ENCODE measurements at regions not wholly inside any gene's neighbourhood (a gene's known extent, or its start where the extent isn't known, plus 50 kb on each side); places are given as distances from the start of the nearest gene placed in this dataset.
"Not testable (repeated sequence)": the region's sequence is repeated elsewhere in the genome, so short reads cannot be mapped to it uniquely, and the experiment has no call there.

GRCh38 chr14:30244348-30244747 is 314.6 kb upstream of the G2E3 start:
- not testable (repeated sequence) for H3K4me1 ChIP-seq (ENCODE audit: insufficient read depth, low read length); H3K27me3 ChIP-seq (ENCODE audit: control insufficient read depth in 1 of 2, insufficient read depth in 2 of 2, low read length in 2 of 2); H3K27ac ChIP-seq (ENCODE audit: low read depth, low read length); H3K9me3 ChIP-seq (ENCODE audit: low read length); H3K9ac ChIP-seq (ENCODE audit: low read length); H3K36me3 ChIP-seq (ENCODE audit: insufficient read depth, low read length); H3K4me3 ChIP-seq (ENCODE audit: low read depth in 1 of 2, low read length in 2 of 2)

GRCh38 chr14:30251017-30251416 is 307.9 kb upstream of the G2E3 start:
- H3K9ac ChIP-seq (ENCODE audit: low read length) = no peak overlapping the region
- H3K36me3 ChIP-seq (ENCODE audit: insufficient read depth, low read length) = no peaks in the 10 kb centered on the region
- no peak overlapping the region for H3K4me3 ChIP-seq (ENCODE audit: low read depth in 1 of 2, low read length in 2 of 2)
- no peaks in the 10 kb centered on the region for H3K27me3 ChIP-seq (ENCODE audit: control insufficient read depth in 1 of 2, insufficient read depth in 2 of 2, low read length in 2 of 2)
- no peaks in the 10 kb centered on the region for H3K4me1 ChIP-seq (ENCODE audit: insufficient read depth, low read length)
- H3K27ac ChIP-seq (ENCODE audit: low read depth, low read length) = no peak overlapping the region
- H3K9me3 ChIP-seq (ENCODE audit: low read length) = no peaks in the 10 kb centered on the region

GRCh38 chr14:30251557-30252100 is 307.3 kb upstream of the G2E3 start:
- no peak overlapping the region for H3K9ac ChIP-seq (ENCODE audit: low read length)
- H3K36me3 ChIP-seq (ENCODE audit: insufficient read depth, low read length) = no peaks in the 10 kb centered on the region
- H3K4me3 ChIP-seq (ENCODE audit: low read depth in 1 of 2, low read length in 2 of 2) = no peak overlapping the region
- H3K27ac ChIP-seq (ENCODE audit: low read depth, low read length) = no peak overlapping the region
- no peaks in the 10 kb centered on the region for H3K27me3 ChIP-seq (ENCODE audit: control insufficient read depth in 1 of 2, insufficient read depth in 2 of 2, low read length in 2 of 2)
- no peaks in the 10 kb centered on the region for H3K9me3 ChIP-seq (ENCODE audit: low read length)
- no peaks in the 10 kb centered on the region for H3K4me1 ChIP-seq (ENCODE audit: insufficient read depth, low read length)

GRCh38 chr14:30252151-30252550 is 306.8 kb upstream of the G2E3 start:
- H3K27me3 ChIP-seq (ENCODE audit: control insufficient read depth in 1 of 2, insufficient read depth in 2 of 2, low read length in 2 of 2) = no peaks in the 10 kb centered on the region
- no peaks in the 10 kb centered on the region for H3K4me1 ChIP-seq (ENCODE audit: insufficient read depth, low read length)
- no peaks in the 10 kb centered on the region for H3K36me3 ChIP-seq (ENCODE audit: insufficient read depth, low read length)
- H3K9me3 ChIP-seq (ENCODE audit: low read length) = no peaks in the 10 kb centered on the region
- H3K4me3 ChIP-seq (ENCODE audit: low read depth in 1 of 2, low read length in 2 of 2) = no peak overlapping the region
- H3K27ac ChIP-seq (ENCODE audit: low read depth, low read length) = no peak overlapping the region
- no peak overlapping the region for H3K9ac ChIP-seq (ENCODE audit: low read length)

- no peaks in the 10 kb centered on the region for H3K9me3 ChIP-seq (ENCODE audit: low read length)
- no peaks in the 10 kb centered on the region for H3K36me3 ChIP-seq (ENCODE audit: insufficient read depth, low read length)
- H3K4me3 ChIP-seq (ENCODE audit: low read depth in 1 of 2, low read length in 2 of 2) = no peak overlapping the region
- no peak overlapping the region for H3K9ac ChIP-seq (ENCODE audit: low read length)
- no peak overlapping the region for H3K27ac ChIP-seq (ENCODE audit: low read depth, low read length)
- no peaks in the 10 kb centered on the region for H3K4me1 ChIP-seq (ENCODE audit: insufficient read depth, low read length)
- H3K27me3 ChIP-seq (ENCODE audit: control insufficient read depth in 1 of 2, insufficient read depth in 2 of 2, low read length in 2 of 2) = no peaks in the 10 kb centered on the region
Measured at GRCh38 chr14:30252783-30253674, 305.9 kb upstream of the G2E3 start.

- no peaks in the 10 kb centered on the region for H3K27me3 ChIP-seq (ENCODE audit: control insufficient read depth in 1 of 2, insufficient read depth in 2 of 2, low read length in 2 of 2)
- no peaks in the 10 kb centered on the region for H3K36me3 ChIP-seq (ENCODE audit: insufficient read depth, low read length)
- H3K27ac ChIP-seq (ENCODE audit: low read depth, low read length) = no peak overlapping the region
- no peak overlapping the region for H3K4me3 ChIP-seq (ENCODE audit: low read depth in 1 of 2, low read length in 2 of 2)
- no peaks in the 10 kb centered on the region for H3K9me3 ChIP-seq (ENCODE audit: low read length)
- no peaks in the 10 kb centered on the region for H3K4me1 ChIP-seq (ENCODE audit: insufficient read depth, low read length)
- H3K9ac ChIP-seq (ENCODE audit: low read length) = no peak overlapping the region
Measured at GRCh38 chr14:30256627-30257026, 302.3 kb upstream of the G2E3 start.

GRCh38 chr14:30257946-30258661 is 300.9 kb upstream of the G2E3 start:
- Histone ChIP-seq H3K36me3 (ENCODE audit: insufficient read depth, low read length) (no peaks in the 10 kb centered on the region), H3K27me3 (ENCODE audit: control insufficient read depth in 1 of 2, insufficient read depth in 2 of 2, low read length in 2 of 2) (no peaks in the 10 kb centered on the region), H3K9ac (ENCODE audit: low read length) (no peak overlapping the region), H3K4me1 (ENCODE audit: insufficient read depth, low read length) (no peaks in the 10 kb centered on the region), H3K9me3 (ENCODE audit: low read length) (no peaks in the 10 kb centered on the region), H3K4me3 (ENCODE audit: low read depth in 1 of 2, low read length in 2 of 2) (no peak overlapping the region), H3K27ac (ENCODE audit: low read depth, low read length) (no peak overlapping the region)

- Histone ChIP-seq H3K27ac (ENCODE audit: low read depth, low read length) (no peak overlapping the region), H3K27me3 (ENCODE audit: control insufficient read depth in 1 of 2, insufficient read depth in 2 of 2, low read length in 2 of 2) (no peaks in the 10 kb centered on the region), H3K9ac (ENCODE audit: low read length) (no peak overlapping the region), H3K36me3 (ENCODE audit: insufficient read depth, low read length) (no peaks in the 10 kb centered on the region), H3K9me3 (ENCODE audit: low read length) (no peaks in the 10 kb centered on the region), H3K4me1 (ENCODE audit: insufficient read depth, low read length) (no peaks in the 10 kb centered on the region), H3K4me3 (ENCODE audit: low read depth in 1 of 2, low read length in 2 of 2) (no peak overlapping the region)
Measured at GRCh38 chr14:30260833-30261607, 297.9 kb upstream of the G2E3 start.

GRCh38 chr14:30264161-30264560 is 294.8 kb upstream of the G2E3 start:
- Histone ChIP-seq H3K27ac (ENCODE audit: low read depth, low read length) (no peak overlapping the region), H3K36me3 (ENCODE audit: insufficient read depth, low read length) (no peaks in the 10 kb centered on the region), H3K27me3 (ENCODE audit: control insufficient read depth in 1 of 2, insufficient read depth in 2 of 2, low read length in 2 of 2) (no peaks in the 10 kb centered on the region), H3K9me3 (ENCODE audit: low read length) (no peaks in the 10 kb centered on the region), H3K4me1 (ENCODE audit: insufficient read depth, low read length) (no peaks in the 10 kb centered on the region), H3K9ac (ENCODE audit: low read length) (no peak overlapping the region), H3K4me3 (ENCODE audit: low read depth in 1 of 2, low read length in 2 of 2) (no peak overlapping the region)

- no peak overlapping the region for H3K27ac ChIP-seq (ENCODE audit: low read depth, low read length)
- no peaks in the 10 kb centered on the region for H3K36me3 ChIP-seq (ENCODE audit: insufficient read depth, low read length)
- no peak overlapping the region for H3K4me3 ChIP-seq (ENCODE audit: low read depth in 1 of 2, low read length in 2 of 2)
- H3K9me3 ChIP-seq (ENCODE audit: low read length) = no peaks in the 10 kb centered on the region
- no peaks in the 10 kb centered on the region for H3K27me3 ChIP-seq (ENCODE audit: control insufficient read depth in 1 of 2, insufficient read depth in 2 of 2, low read length in 2 of 2)
- H3K9ac ChIP-seq (ENCODE audit: low read length) = no peak overlapping the region
- H3K4me1 ChIP-seq (ENCODE audit: insufficient read depth, low read length) = no peaks in the 10 kb centered on the region
Measured at GRCh38 chr14:30266290-30266689, 292.7 kb upstream of the G2E3 start.

GRCh38 chr14:30267141-30267540 is 291.8 kb upstream of the G2E3 start:
- Histone ChIP-seq H3K9ac (ENCODE audit: low read length) (no peak overlapping the region), H3K4me3 (ENCODE audit: low read depth in 1 of 2, low read length in 2 of 2) (no peak overlapping the region), H3K9me3 (ENCODE audit: low read length) (no peaks in the 10 kb centered on the region), H3K27ac (ENCODE audit: low read depth, low read length) (no peak overlapping the region), H3K27me3 (ENCODE audit: control insufficient read depth in 1 of 2, insufficient read depth in 2 of 2, low read length in 2 of 2) (no peaks in the 10 kb centered on the region), H3K36me3 (ENCODE audit: insufficient read depth, low read length) (no peaks in the 10 kb centered on the region), H3K4me1 (ENCODE audit: insufficient read depth, low read length) (no peaks in the 10 kb centered on the region)

Measured in muscle layer of colon (tissue), 2 donors.